ENCODE measurements at regions not wholly inside any gene's neighbourhood (a gene's known extent, or its start where the extent isn't known, plus 50 kb on each side); places are given as distances from the start of the nearest gene placed in this dataset.

DNA sequence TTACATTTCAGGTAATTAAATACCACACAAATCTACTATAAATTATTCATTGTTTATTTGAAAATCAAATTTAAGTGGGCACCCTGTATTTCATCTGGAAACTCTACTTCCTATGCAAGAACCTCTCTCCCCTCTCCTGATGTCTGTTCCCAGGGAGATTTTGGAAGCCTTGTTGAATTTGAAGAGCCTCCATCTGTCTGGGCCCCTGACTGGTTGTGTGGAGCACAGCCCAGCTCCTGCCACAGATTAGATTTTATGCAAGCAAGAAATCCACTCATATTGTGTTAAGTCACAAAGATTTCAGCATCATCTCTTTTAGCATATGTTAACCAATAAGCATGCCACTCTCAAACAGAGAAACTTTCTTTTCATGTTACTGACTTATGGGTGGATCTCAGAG lies 451.2 kb downstream of the TFAP2B start (continued):
- TF ChIP-seq ZNF462 (CRISPR knock-in tag; IDR thresholded peaks at IDR 0.05) = no peak
- TF ChIP-seq, protein P1, sequence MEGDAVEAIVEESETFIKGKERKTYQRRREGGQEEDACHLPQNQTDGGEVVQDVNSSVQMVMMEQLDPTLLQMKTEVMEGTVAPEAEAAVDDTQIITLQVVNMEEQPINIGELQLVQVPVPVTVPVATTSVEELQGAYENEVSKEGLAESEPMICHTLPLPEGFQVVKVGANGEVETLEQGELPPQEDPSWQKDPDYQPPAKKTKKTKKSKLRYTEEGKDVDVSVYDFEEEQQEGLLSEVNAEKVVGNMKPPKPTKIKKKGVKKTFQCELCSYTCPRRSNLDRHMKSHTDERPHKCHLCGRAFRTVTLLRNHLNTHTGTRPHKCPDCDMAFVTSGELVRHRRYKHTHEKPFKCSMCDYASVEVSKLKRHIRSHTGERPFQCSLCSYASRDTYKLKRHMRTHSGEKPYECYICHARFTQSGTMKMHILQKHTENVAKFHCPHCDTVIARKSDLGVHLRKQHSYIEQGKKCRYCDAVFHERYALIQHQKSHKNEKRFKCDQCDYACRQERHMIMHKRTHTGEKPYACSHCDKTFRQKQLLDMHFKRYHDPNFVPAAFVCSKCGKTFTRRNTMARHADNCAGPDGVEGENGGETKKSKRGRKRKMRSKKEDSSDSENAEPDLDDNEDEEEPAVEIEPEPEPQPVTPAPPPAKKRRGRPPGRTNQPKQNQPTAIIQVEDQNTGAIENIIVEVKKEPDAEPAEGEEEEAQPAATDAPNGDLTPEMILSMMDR (conservative IDR thresholded peaks at IDR 0.05; ENCODE audit: low read depth in 2 of 2) = no peak

DNA sequence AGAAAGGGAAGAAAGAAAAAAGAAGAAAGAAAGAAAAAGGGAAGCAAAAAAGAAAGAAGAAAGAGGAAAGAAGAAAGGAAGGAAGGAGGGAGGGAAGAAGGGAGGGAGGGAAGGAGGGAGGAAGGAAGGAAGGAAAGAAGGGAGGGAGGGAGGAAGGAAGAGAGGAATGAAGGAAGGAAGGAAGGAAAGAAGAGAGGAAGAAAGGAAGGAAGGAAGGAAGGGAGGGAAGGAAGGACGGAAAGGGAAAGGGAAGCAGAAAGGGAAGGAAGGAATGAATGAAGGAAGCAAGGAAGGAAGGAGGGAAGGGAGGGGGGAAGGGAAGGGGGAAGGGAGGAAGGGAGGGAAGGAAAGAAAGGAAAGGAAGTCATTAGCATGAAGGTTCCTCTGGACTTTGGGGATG lies 452.9 kb downstream of the TFAP2B start:
- no peaks in the 10 kb centered on the region for H3K27me3 ChIP-seq (ENCODE audit: insufficient read depth)
- H3K4me2 ChIP-seq = no peak overlapping the region
- H3K9me2 ChIP-seq (ENCODE audit: insufficient read depth) = peaks cover 12% of the 10 kb centered on the region; the same call in 1 of the 2 replicates
- no peaks in the 10 kb centered on the region for H4K20me1 ChIP-seq (replicated peaks; ENCODE audit: insufficient read depth)
- Mint-ChIP-seq H3K27me3 (ENCODE audit: insufficient read depth, low read depth, poor library complexity) (no peaks in the 10 kb centered on the region), H3K27ac (no peak overlapping the region), H3K9me3 (no peaks in the 10 kb centered on the region), H3K4me1 (peaks cover 3% of the 10 kb centered on the region; the same call in 2 of the 3 replicates), H3K36me3 (ENCODE audit: low read depth) (no peaks in the 10 kb centered on the region), H3K4me3 (no peak overlapping the region)
- no peaks in the 10 kb centered on the region; the same call in 1 of the 2 replicates for H3K4me1 ChIP-seq (ENCODE audit: insufficient read depth)
- no peaks in the 10 kb centered on the region for H3F3A ChIP-seq (replicated peaks; ENCODE audit: low read depth)
- no peaks in the 10 kb centered on the region for H3K36me3 ChIP-seq (ENCODE audit: insufficient read depth)
- no peak overlapping the region for H2AFZ ChIP-seq
- H3K79me2 ChIP-seq (replicated peaks; ENCODE audit: insufficient read depth) = no peaks in the 10 kb centered on the region
- ATAC-seq (no peak), DNase-seq (ENCODE audit: low spot score) (no peak)
- no peak overlapping the region for H3K4me3 ChIP-seq
- no peak overlapping the region for H3K27ac ChIP-seq (ENCODE audit: low read depth)
- no peak for TF ChIP-seq CREB1 (CRISPR knock-in tag; IDR thresholded peaks at IDR 0.05; ENCODE audit: low read depth)
